K562 (cell line): ENCODE measurements at regions not wholly inside any gene's neighbourhood (a gene's known extent, or its start where the extent isn't known, plus 50 kb on each side); places are given as distances from the start of the nearest gene placed in this dataset.

Experiments
- DMBX1 ChIP-seq: fragments of 250-450 bp; sonication (Bioruptor Pico); IDR thresholded peaks from 2 replicates; pipeline ENCODE4 v1.8.0; 2022; ENCODE audit warnings: inconsistent platforms, mild to moderate bottlenecking, moderate library complexity, borderline replicate concordance
- EGR1 ChIP-seq: fragments of 450-650 bp; conservative IDR thresholded peaks from 2 replicates; pipeline ENCODE4 v1.6.1; 2017; ENCODE audit warnings: mild to moderate bottlenecking
- ELF4 ChIP-seq: fragments of 450-650 bp; formaldehyde crosslinking; IDR thresholded peaks from 2 replicates; pipeline ENCODE4 v1.4.0; 2022; ENCODE audit warnings: missing genetic modification characterization
- ESRRA ChIP-seq: fragments of 450-650 bp; IDR thresholded peaks from 2 replicates; pipeline ENCODE4 v1.6.1; 2014; ENCODE audit warnings: low read depth, mild to moderate bottlenecking, moderate library complexity, borderline replicate concordance
- HNRNPK ChIP-seq: fragments of 200-400 bp; formaldehyde crosslinking; IDR thresholded peaks from one replicate; pipeline ENCODE4 v1.6.1; 2018; ENCODE audit warnings: mild to moderate bottlenecking, low read depth, low read length; ENCODE audit not compliant: poor library complexity, severe bottlenecking
- MAX ChIP-seq: sonication (generic); formaldehyde crosslinking; IDR thresholded peaks from 2 replicates; pipeline ENCODE4 v1.9.0; 2022; ENCODE audit warnings: mild to moderate bottlenecking, missing genetic modification reagents
- POLR3G ChIP-seq: IDR thresholded peaks from 2 replicates; pipeline ENCODE4 v1.6.1; 2011; ENCODE audit not compliant: insufficient read length, insufficient replicate concordance; ENCODE audit errors: extremely low read depth
- RBM34 ChIP-seq: fragments of 200-400 bp; formaldehyde crosslinking; IDR thresholded peaks from 2 replicates; pipeline ENCODE4 v1.6.1; 2018; ENCODE audit warnings: low read length, borderline replicate concordance; ENCODE audit not compliant: insufficient read depth
- TAF1 ChIP-seq: IDR thresholded peaks from 2 replicates; pipeline ENCODE4 v1.6.1; 2011; ENCODE audit warnings: mild to moderate bottlenecking, low read length, moderate library complexity; ENCODE audit not compliant: insufficient read depth, control insufficient read depth, severe bottlenecking; ENCODE audit errors: extremely low read depth
- ZZZ3 ChIP-seq: fragments of 450-650 bp; IDR thresholded peaks from 2 replicates; pipeline ENCODE4 v1.6.1; 2016; ENCODE audit warnings: antibody characterized with exemption, mild to moderate bottlenecking, moderate library complexity
- TF ChIP-seq, protein P1 (sequence below), 3 experiments: IDR thresholded peaks in 2 of 3; conservative IDR thresholded peaks in 1 of 3; 2 replicates each; pipeline ENCODE4 v1.5.1; 2011 to 2012; ENCODE audit warnings: low read length in 3 of 3, mild to moderate bottlenecking in 3 of 3, control low read depth in 2 of 3, improper control_type of control experiment in 1 of 3, inconsistent platforms in 1 of 3, low read depth in 1 of 3, mixed read lengths in 1 of 3, moderate library complexity in 1 of 3; ENCODE audit not compliant: insufficient read depth in 2 of 3
- TF ChIP-seq, protein P2 (sequence below): sonication (generic); formaldehyde crosslinking; IDR thresholded peaks from 2 replicates; pipeline ENCODE4 v1.8.0; 2022; ENCODE audit warnings: missing genetic modification reagents, mild to moderate bottlenecking, moderate library complexity, borderline replicate concordance

GRCh38 chr2:142270291-142270690, 139.5 kb upstream of the LRP1B start:
- TF ChIP-seq ESRRA, result no peak
- TF ChIP-seq POLR3G, result no peak
- no peak for TF ChIP-seq HNRNPK
- TF ChIP-seq ELF4 (CRISPR knock-in tag), result no peak
- no peak for TF ChIP-seq ZZZ3
- TF ChIP-seq RBM34, result no peak
- TF ChIP-seq, protein P1, sequence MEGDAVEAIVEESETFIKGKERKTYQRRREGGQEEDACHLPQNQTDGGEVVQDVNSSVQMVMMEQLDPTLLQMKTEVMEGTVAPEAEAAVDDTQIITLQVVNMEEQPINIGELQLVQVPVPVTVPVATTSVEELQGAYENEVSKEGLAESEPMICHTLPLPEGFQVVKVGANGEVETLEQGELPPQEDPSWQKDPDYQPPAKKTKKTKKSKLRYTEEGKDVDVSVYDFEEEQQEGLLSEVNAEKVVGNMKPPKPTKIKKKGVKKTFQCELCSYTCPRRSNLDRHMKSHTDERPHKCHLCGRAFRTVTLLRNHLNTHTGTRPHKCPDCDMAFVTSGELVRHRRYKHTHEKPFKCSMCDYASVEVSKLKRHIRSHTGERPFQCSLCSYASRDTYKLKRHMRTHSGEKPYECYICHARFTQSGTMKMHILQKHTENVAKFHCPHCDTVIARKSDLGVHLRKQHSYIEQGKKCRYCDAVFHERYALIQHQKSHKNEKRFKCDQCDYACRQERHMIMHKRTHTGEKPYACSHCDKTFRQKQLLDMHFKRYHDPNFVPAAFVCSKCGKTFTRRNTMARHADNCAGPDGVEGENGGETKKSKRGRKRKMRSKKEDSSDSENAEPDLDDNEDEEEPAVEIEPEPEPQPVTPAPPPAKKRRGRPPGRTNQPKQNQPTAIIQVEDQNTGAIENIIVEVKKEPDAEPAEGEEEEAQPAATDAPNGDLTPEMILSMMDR (IDR thresholded peaks at IDR 0.05 in 2 of 3, conservative IDR thresholded peaks at IDR 0.05 in 1 of 3; ENCODE audit: insufficient read depth in 2 of 3, low read depth in 1 of 3, low read length in 3 of 3), result no peak
- no peak for TF ChIP-seq EGR1
- TF ChIP-seq, protein P2, sequence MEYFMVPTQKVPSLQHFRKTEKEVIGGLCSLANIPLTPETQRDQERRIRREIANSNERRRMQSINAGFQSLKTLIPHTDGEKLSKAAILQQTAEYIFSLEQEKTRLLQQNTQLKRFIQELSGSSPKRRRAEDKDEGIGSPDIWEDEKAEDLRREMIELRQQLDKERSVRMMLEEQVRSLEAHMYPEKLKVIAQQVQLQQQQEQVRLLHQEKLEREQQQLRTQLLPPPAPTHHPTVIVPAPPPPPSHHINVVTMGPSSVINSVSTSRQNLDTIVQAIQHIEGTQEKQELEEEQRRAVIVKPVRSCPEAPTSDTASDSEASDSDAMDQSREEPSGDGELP, result no peak
- TF ChIP-seq TAF1, result no peak
- no peak for TF ChIP-seq DMBX1 (CRISPR knock-in tag)
- no peak for TF ChIP-seq MAX (CRISPR knock-in tag)
